ENCODE measurements at regions not wholly inside any gene's neighbourhood (a gene's known extent, or its start where the extent isn't known, plus 50 kb on each side); places are given as distances from the start of the nearest gene placed in this dataset.

- DNase-seq: no peak
These were observed 198.5 kb upstream of the FMN2 start for GRCh38 chr1:239893127-239893731.

GRCh38 chr1:239896569-239896968, 195.1 kb upstream of the FMN2 start:
- no peak for DNase-seq

GRCh38 chr1:239896980-239897379, 194.7 kb upstream of the FMN2 start:
- DNase-seq: no peak

GRCh38 chr1:239897458-239897857, 194.2 kb upstream of the FMN2 start:
- DNase-seq: no peak

- peak in 1 of 2 experiments; percentile 56 for DNase-seq
These were observed 193.5 kb upstream of the FMN2 start for GRCh38 chr1:239898062-239898730.

GRCh38 chr1:239899747-239900146, 191.9 kb upstream of the FMN2 start:
- no peak for DNase-seq

DNA sequence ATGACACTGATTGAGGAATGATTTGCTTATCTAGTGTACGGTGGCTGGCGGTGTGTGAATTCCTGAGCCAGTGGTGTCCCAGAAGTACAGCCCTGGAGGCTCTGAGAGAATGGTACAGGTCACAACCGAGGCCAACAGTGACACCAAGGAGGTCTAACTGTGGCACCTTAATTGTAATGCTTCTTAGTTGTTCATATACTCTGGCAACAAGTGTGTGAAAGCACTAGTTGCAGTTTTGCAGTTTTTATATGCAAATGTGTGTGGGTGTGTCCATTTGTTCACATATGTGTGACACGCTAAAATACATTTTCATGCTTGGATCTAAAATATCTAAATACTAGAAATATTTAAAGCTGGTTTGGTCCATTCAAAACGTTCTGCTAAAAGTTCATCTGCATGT, 185.3 kb upstream of the FMN2 start:
- DNase-seq: no peak

DNA sequence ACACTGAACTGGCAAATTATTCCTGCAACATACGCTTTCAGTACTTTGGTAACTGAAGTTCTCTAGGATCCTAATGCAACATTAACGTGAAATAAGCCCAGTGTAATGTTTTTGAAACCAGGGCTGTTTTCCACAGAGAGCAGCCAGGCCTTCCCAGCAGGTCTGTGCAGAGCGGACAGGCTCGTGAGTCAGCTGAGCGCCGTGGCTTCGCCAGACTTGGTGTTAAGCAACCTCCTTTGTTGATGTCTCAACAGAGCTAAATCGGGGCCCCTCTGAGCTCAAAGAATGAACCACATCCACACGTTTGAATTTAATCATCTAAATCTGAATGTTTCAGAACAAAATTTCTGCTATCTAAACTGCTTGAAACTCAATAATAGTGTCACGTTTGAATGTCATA, 181.8 kb upstream of the FMN2 start:
- no peak for DNase-seq

DNA sequence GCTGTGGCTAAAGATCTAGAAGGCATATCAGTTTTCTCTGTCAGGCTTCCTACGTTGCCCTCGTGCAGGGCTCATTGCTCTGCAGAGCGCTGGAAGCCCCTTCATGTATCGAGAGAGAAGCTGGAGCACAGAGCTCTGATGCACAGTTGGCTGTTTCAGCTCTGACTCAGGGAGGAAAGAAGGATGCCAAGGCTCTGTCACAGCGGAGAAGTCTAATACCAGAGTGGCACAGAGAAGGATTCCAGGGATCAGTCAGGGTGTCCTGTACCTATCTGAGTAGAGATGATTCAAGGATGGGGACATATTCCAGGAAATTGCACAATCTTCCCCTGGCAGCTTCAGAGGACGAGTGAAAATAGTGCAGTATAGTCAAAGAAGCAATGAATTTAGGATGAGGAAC, 179.2 kb upstream of the FMN2 start:
- DNase-seq: no peak

DNA sequence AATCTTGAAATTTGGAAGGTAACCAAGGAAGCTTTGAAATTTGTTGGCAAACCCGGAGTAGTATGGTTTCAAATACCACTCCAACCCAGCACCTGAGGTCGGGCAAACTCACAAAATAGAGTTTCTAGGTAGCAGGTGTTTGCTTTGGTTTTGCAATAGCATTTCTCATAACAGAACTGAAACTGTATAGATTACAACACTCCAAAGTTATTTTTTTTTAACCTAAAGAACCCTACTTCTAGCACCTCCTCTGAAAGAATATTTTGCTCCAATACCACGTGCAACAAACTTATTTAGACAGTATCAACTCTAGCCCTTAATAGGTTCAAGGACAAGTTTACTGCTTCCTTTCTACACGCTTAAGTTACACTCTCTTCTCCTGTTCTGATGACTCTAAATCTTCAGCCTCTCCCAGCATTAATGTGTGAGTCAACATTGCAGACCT, 178.5 kb upstream of the FMN2 start:
- no peak for DNase-seq

GRCh38 chr1:239914751-239915231, 176.9 kb upstream of the FMN2 start:
- DNase-seq: no peak

DNA sequence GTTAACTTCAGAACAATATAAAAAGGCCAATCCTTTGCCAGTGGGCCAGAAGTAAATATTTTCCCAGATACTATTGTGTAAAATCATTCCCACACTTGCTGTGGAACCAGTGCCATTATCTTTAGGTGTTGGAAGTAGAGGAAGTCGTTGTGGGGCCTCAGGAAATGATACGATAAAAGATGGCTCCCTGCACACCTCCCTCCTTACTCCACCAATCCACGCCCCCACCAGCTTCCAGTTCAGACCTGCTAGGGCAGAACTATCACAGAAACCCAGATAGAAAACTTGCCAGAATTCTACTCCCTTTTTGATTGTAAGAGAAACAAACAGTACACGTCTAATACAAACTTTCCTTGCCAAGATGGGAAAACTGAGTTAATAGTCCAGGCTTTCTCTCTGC, 173.0 kb upstream of the FMN2 start:
- DNase-seq: no peak

DNA sequence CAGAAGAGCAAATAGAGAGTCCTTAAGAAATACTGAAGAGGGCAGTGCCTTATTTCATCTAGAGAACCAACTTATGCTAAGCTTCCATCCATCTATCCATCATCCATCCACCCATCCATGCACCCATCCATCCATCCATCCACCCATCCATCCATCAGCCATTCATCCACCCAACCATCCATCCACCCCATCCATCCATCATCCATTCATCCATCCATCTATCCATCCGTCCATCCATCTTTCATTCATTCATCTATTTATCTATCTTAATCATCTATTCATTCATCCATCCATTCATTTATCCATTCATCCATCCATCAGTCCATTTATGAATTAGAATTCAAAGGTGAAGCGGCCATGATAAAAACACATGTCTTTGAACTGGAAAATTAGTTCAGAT, 171.5 kb upstream of the FMN2 start:
- no peak for DNase-seq

DNA sequence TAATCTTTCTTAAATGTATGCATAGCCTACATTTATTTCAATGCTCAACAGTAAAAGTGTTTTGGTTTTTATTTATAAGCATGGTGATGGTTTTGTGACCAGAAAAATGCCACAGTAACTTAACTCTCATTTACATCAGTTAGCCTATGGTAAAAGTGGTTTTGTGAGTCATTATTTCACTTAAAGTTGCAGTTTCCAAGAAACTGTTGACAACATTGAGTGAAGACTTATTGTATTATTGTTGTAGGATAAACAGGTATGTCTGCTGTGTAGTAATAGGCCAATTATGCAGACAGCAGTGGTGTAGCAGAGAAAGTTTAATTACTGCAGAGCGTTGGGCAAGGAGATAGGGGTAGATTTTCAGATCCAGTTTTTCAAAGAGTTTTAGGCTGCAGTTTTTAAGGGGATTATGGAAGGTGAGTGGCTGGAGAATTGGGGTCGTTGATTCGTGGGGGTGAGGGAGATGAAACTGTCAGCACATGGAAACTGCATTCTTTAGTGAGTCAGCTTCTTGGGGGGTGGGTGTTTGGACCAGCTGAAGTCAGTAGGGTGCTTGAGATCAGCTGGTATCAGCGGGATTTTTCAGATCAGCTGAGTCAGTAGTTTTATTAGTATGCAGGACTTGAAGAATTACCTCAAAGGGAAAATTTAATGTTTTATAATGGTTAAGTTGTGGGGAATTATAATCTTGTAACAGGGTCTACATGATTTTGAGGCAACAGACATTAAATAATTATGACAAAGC, 168.7 kb upstream of the FMN2 start:
- no peak for DNase-seq

DNA sequence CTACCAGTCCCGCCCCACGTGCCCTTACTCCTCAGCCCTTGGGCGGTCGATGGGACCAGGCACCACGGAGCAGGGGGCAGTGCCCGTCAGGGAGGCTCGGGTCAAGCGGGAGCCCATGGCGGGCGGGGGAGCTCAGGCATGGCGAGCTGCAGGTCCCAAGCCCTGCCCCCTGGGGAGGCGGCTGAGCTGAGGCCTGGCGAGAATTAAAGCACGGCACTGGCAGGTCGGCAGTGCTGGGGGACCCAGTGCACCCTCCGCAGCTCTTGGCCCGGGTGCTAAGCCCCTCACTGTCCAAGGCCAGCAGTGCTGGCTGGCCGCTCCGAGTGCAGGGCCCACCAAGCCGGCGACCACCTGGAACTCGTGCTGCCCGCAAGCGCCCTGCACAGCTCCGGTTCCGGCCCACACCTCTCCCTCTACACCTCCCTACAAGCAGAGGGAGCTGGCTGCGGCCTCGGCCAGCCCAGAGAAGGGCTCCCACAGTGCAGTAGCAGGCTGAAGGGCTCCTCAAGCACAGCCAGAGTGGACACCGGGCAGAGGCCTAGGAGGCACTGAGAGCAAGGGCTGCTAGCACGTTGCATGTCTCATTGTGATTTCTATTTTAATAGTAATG, 166.8 kb upstream of the FMN2 start:
- no peak for DNase-seq

- DNase-seq: no peak
These were observed 165.5 kb upstream of the FMN2 start for GRCh38 chr1:239926184-239926583.

GRCh38 chr1:239929317-239929716, 162.4 kb upstream of the FMN2 start:
- no peak for DNase-seq

GRCh38 chr1:239930686-239931262, 160.9 kb upstream of the FMN2 start:
- DNase-seq: no peak

DNA sequence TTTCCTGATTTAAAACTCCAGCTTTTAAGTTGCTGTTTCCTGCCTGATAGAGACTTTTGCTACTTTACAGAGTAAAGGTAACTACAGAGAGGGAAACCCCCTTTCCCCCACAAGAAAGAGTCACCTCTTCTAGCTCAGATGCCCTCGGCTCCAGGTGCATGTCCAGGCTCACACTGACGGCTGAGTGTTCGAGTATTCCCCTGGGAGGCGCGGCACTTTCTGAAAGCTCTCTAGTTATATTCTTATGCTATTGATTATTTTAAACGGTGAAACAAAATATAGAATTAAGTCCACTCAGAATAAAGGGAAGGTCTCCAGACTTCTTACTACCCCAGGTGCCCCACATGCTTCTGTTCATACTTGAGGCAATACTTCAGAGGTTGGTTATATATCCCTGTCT, 160.3 kb upstream of the FMN2 start:
- DNase-seq: no peak

DNA sequence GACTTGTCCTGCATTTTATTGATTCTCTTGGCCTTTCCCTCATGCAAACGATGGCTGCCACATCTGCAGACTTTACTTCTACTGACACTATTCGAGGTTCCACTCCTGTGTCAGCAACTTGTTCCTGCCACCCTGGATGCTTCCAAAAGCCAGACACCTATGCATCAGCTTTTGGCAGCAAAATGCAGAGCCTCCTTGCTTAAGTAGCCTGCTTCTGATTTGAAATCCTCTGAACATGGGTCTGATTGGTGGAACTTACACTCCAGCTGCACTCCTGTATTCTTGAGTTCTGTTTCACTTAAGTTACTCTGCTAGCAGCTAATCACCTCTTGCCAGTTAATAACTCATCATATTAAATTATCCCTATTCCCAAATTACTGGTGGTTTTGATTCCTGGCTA, 152.1 kb upstream of the FMN2 start:
- no peak for DNase-seq

DNA sequence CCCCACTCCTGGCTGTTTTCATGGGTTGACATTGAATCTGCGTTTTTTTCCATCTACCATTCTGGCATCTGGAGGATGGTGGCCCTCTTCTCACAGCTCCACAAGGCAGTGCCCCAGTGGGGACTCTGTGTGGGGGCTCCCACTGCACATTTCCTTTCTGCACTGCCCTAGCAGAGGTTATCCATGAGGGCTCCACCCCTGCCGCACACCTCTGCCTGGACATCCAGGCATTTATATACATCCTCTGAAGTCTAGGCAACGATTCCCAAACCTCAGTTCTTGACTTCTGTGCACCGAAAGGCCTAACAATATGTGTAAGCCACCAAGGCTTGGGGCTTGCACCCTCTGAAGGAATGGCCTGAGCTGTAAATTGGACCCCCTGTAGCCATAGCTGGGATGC, 147.9 kb upstream of the FMN2 start:
- DNase-seq: no peak

DNA sequence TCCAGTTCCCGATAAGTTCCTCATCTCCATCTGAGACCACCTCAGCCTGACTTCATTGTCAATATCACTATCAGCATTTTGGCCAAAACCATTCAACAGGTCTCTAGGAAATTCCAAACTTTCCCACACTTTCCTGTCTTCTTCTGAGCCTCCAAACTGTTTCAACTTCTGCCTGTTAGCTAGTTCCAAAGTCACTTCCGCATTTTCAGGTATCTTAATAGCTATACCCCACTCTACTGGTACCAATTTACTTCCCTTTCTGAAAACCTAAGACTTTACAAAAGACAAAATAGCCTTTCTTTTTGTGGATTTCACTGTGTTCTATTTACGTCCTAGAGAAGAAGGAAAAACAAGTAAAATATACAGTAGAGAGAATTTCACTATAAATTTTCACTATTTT, 147.0 kb upstream of the FMN2 start:
- no peak for DNase-seq

- DNase-seq: no peak
These were observed 143.9 kb upstream of the FMN2 start for GRCh38 chr1:239947801-239948200.
